ENCODE measurements at regions not wholly inside any gene's neighbourhood (a gene's known extent, or its start where the extent isn't known, plus 50 kb on each side); places are given as distances from the start of the nearest gene placed in this dataset.
A peak's percentile ranks its signal among the peaks of the same experiment; 100 is the strongest.
"Not testable (repeated sequence)": the region's sequence is repeated elsewhere in the genome, so short reads cannot be mapped to it uniquely, and the experiment has no call there.

GRCh38 chr3:171915275-171915674 lies 72.1 kb downstream of the TMEM212 start:
- Histone ChIP-seq H3K4me3 (no peak overlapping the region), H3K27ac (no peak overlapping the region), H3K9me3 (replicated peaks) (no peaks in the 10 kb centered on the region), H3K36me3 (no peaks in the 10 kb centered on the region), H3K27me3 (replicated peaks) (no peaks in the 10 kb centered on the region), H3K4me1 (replicated peaks) (no peaks in the 10 kb centered on the region)
- no peak for DNase-seq (ENCODE audit: low read depth in 1 of 2, low spot score in 2 of 2)

- H3K27me3 ChIP-seq (replicated peaks): no peaks in the 10 kb centered on the region
- H3K27ac ChIP-seq: no peak overlapping the region
- no peaks in the 10 kb centered on the region for H3K36me3 ChIP-seq
- no peak for DNase-seq (ENCODE audit: low read depth in 1 of 2, low spot score in 2 of 2)
- no peak overlapping the region for H3K4me3 ChIP-seq
- H3K4me1 ChIP-seq (replicated peaks): no peaks in the 10 kb centered on the region
- no peaks in the 10 kb centered on the region for H3K9me3 ChIP-seq (replicated peaks)
These were observed 73.7 kb downstream of the TMEM212 start for GRCh38 chr3:171916888-171917287.

GRCh38 chr3:171922629-171923028 lies 79.5 kb downstream of the TMEM212 start:
- not testable (repeated sequence) for DNase-seq (ENCODE audit: low read depth in 1 of 2, low spot score in 2 of 2); H3K27ac ChIP-seq; H3K4me3 ChIP-seq; H3K9me3 ChIP-seq (replicated peaks); H3K27me3 ChIP-seq (replicated peaks); H3K4me1 ChIP-seq (replicated peaks); H3K36me3 ChIP-seq

- H3K9me3 ChIP-seq (replicated peaks); DNase-seq (ENCODE audit: low read depth in 1 of 2, low spot score in 2 of 2); H3K27ac ChIP-seq; H3K27me3 ChIP-seq (replicated peaks); H3K36me3 ChIP-seq; H3K4me3 ChIP-seq; H3K4me1 ChIP-seq (replicated peaks): not testable (repeated sequence)
These were observed 80.5 kb downstream of the TMEM212 start for GRCh38 chr3:171923668-171924067.

GRCh38 chr3:171924864-171925263 lies 81.7 kb downstream of the TMEM212 start:
- not testable (repeated sequence) for H3K27me3 ChIP-seq (replicated peaks); H3K36me3 ChIP-seq; H3K9me3 ChIP-seq (replicated peaks); DNase-seq (ENCODE audit: low read depth in 1 of 2, low spot score in 2 of 2); H3K27ac ChIP-seq; H3K4me1 ChIP-seq (replicated peaks); H3K4me3 ChIP-seq

GRCh38 chr3:171932153-171932611 lies 89.0 kb downstream of the TMEM212 start:
- H3K27ac ChIP-seq: no peak overlapping the region
- DNase-seq (ENCODE audit: low read depth in 1 of 2, low spot score in 2 of 2): no peak

GRCh38 chr3:171933441-171933840 lies 90.3 kb downstream of the TMEM212 start:
- no peaks in the 10 kb centered on the region for H3K27me3 ChIP-seq (replicated peaks)
- H3K27ac ChIP-seq: no peak overlapping the region
- no peaks in the 10 kb centered on the region for H3K36me3 ChIP-seq
- H3K9me3 ChIP-seq (replicated peaks): no peaks in the 10 kb centered on the region
- DNase-seq (ENCODE audit: low read depth in 1 of 2, low spot score in 2 of 2): no peak
- H3K4me1 ChIP-seq (replicated peaks): no peaks in the 10 kb centered on the region
- H3K4me3 ChIP-seq: no peak overlapping the region

More at GRCh38 chr3:171932153-171932611, 89.0 kb downstream of the TMEM212 start:
- Histone ChIP-seq H3K4me3 (no peak overlapping the region), H3K36me3 (no peaks in the 10 kb centered on the region), H3K4me1 (replicated peaks) (no peaks in the 10 kb centered on the region), H3K9me3 (replicated peaks) (no peaks in the 10 kb centered on the region), H3K27me3 (replicated peaks) (no peaks in the 10 kb centered on the region)

GRCh38 chr3:171935261-171936123 lies 92.3 kb downstream of the TMEM212 start:
- Histone ChIP-seq H3K36me3 (no peaks in the 10 kb centered on the region), H3K4me3 (no peak overlapping the region), H3K9me3 (replicated peaks) (no peaks in the 10 kb centered on the region), H3K27me3 (replicated peaks) (no peaks in the 10 kb centered on the region), H3K27ac (no peak overlapping the region), H3K4me1 (replicated peaks) (no peaks in the 10 kb centered on the region)
- no peak for DNase-seq (ENCODE audit: low read depth in 1 of 2, low spot score in 2 of 2)

GRCh38 chr3:171936191-171936841 lies 93.2 kb downstream of the TMEM212 start:
- no peak overlapping the region for H3K4me3 ChIP-seq
- no peaks in the 10 kb centered on the region for H3K9me3 ChIP-seq (replicated peaks)
- no peaks in the 10 kb centered on the region for H3K36me3 ChIP-seq
- H3K27ac ChIP-seq: no peak overlapping the region
- H3K27me3 ChIP-seq (replicated peaks): no peaks in the 10 kb centered on the region
- no peak for DNase-seq (ENCODE audit: low read depth in 1 of 2, low spot score in 2 of 2)
- H3K4me1 ChIP-seq (replicated peaks): no peaks in the 10 kb centered on the region

GRCh38 chr3:171939578-171939977 lies 96.4 kb downstream of the TMEM212 start:
- Histone ChIP-seq H3K4me3 (no peak overlapping the region), H3K27ac (no peak overlapping the region), H3K27me3 (replicated peaks) (no peaks in the 10 kb centered on the region), H3K36me3 (no peaks in the 10 kb centered on the region), H3K4me1 (replicated peaks) (peaks cover 11% of the 10 kb centered on the region), H3K9me3 (replicated peaks) (no peaks in the 10 kb centered on the region)
- DNase-seq (ENCODE audit: low read depth in 1 of 2, low spot score in 2 of 2): no peak

- no peak overlapping the region for H3K27ac ChIP-seq
- no peak overlapping the region for H3K4me3 ChIP-seq
- H3K27me3 ChIP-seq (replicated peaks): no peaks in the 10 kb centered on the region
- no peaks in the 10 kb centered on the region for H3K36me3 ChIP-seq
- H3K9me3 ChIP-seq (replicated peaks): no peaks in the 10 kb centered on the region
- DNase-seq (ENCODE audit: low read depth in 1 of 2, low spot score in 2 of 2): no peak
- H3K4me1 ChIP-seq (replicated peaks): peaks cover 13% of the 10 kb centered on the region
These were observed 97.1 kb downstream of the TMEM212 start for GRCh38 chr3:171940151-171940649.

GRCh38 chr3:171943262-171944117 lies 95.9 kb upstream of the FNDC3B start:
- DNase-seq (ENCODE audit: low read depth in 1 of 2, low spot score in 2 of 2): no peak
- Histone ChIP-seq H3K36me3 (no peaks in the 10 kb centered on the region), H3K27ac (no peak overlapping the region), H3K4me1 (replicated peaks) (peaks cover 13% of the 10 kb centered on the region), H3K4me3 (no peak overlapping the region), H3K9me3 (replicated peaks) (no peaks in the 10 kb centered on the region), H3K27me3 (replicated peaks) (no peaks in the 10 kb centered on the region)

- H3K4me3 ChIP-seq: no peak overlapping the region
- no peak overlapping the region for H3K27ac ChIP-seq
- DNase-seq (ENCODE audit: low read depth in 1 of 2, low spot score in 2 of 2): peak in 1 of 2 experiments; percentile 8
- H3K9me3 ChIP-seq (replicated peaks): no peaks in the 10 kb centered on the region
- H3K36me3 ChIP-seq: no peaks in the 10 kb centered on the region
- no peaks in the 10 kb centered on the region for H3K27me3 ChIP-seq (replicated peaks)
- H3K4me1 ChIP-seq (replicated peaks): peaks cover 13% of the 10 kb centered on the region
These were observed 95.0 kb upstream of the FNDC3B start for GRCh38 chr3:171944118-171945016.

Data from SJSA1 (cell line).